K562 (cell line): ENCODE measurements at regions not wholly inside any gene's neighbourhood (a gene's known extent, or its start where the extent isn't known, plus 50 kb on each side); places are given as distances from the start of the nearest gene placed in this dataset.

ENCODE experiments used
- DEAF1 ChIP-seq: fragments of 450-650 bp; formaldehyde crosslinking; IDR thresholded peaks from 2 replicates; pipeline ENCODE4 v1.4.0; 2020; ENCODE audit warnings: mild to moderate bottlenecking, moderate library complexity
- ZNF318 ChIP-seq, 2 experiments: fragments of 450-650 bp; IDR thresholded peaks; 2 replicates each; pipeline ENCODE4 v1.6.1; 2016; ENCODE audit warnings: mild to moderate bottlenecking in 2 of 2, borderline replicate concordance in 1 of 2, low read depth in 1 of 2, moderate library complexity in 1 of 2

- no peak for TF ChIP-seq DEAF1
- TF ChIP-seq ZNF318 (IDR thresholded peaks at IDR 0.05; ENCODE audit: borderline replicate concordance in 1 of 2, low read depth in 1 of 2) = no peak
Measured at GRCh38 chr22:48098921-48099245, 1336.4 kb downstream of the TBC1D22A start (continued).
